C4-2B (cell line): ENCODE measurements at regions not wholly inside any gene's neighbourhood (a gene's known extent, or its start where the extent isn't known, plus 50 kb on each side); places are given as distances from the start of the nearest gene placed in this dataset.

ENCODE experiments used
- H3K27ac ChIP-seq: fragments of 450-650 bp; 2 replicates; pipeline ENCODE4 v1.5.1; 2017
- ZFX ChIP-seq: fragments of 450-650 bp; IDR thresholded peaks from 2 replicates; pipeline ENCODE4 v1.6.1; 2017
- TF ChIP-seq, protein P1 (sequence below): fragments of 450-650 bp; conservative IDR thresholded peaks from 2 replicates; pipeline ENCODE4 v1.5.1; 2017; ENCODE audit warnings: mild to moderate bottlenecking

DNA sequence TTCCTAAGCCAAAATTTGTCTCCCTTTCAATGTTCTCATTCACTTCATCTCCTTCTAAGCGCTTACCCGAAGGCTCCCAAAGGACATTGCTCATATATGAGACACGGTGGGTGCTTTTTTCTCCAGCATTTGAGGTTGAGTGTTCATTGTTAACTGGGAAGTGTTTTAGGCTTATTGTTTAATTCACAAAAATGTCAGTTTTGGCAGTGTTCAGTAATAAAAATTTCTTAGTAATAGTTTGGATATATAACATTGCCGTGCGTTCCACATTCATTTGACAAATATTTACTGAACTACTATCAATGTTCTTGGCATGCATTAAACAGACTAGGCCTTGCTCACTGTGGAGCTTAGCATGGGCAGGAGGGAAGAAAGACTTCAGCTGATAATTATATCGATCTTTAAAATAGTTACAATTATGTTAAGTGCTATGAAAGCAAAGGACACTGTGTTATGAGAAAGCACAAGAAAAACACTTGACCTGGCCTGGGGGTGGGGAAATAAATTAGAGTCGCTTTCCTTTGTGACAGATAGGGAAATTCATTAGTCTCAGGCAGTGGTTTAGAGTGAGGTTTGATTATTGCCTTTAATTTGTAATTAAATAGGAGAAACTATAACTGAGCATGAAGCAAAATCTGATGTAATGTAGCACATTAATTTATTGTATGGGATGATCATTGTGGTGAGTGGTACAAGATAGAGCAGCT, 82.2 kb upstream of the DOCK10 start:
- TF ChIP-seq, protein P1, sequence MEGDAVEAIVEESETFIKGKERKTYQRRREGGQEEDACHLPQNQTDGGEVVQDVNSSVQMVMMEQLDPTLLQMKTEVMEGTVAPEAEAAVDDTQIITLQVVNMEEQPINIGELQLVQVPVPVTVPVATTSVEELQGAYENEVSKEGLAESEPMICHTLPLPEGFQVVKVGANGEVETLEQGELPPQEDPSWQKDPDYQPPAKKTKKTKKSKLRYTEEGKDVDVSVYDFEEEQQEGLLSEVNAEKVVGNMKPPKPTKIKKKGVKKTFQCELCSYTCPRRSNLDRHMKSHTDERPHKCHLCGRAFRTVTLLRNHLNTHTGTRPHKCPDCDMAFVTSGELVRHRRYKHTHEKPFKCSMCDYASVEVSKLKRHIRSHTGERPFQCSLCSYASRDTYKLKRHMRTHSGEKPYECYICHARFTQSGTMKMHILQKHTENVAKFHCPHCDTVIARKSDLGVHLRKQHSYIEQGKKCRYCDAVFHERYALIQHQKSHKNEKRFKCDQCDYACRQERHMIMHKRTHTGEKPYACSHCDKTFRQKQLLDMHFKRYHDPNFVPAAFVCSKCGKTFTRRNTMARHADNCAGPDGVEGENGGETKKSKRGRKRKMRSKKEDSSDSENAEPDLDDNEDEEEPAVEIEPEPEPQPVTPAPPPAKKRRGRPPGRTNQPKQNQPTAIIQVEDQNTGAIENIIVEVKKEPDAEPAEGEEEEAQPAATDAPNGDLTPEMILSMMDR = no peak
- no peak for TF ChIP-seq ZFX
- no peak overlapping the region for H3K27ac ChIP-seq

- no peak overlapping the region for H3K27ac ChIP-seq
- TF ChIP-seq ZFX = no peak
- TF ChIP-seq, protein P1 = peak; percentile 44
Observed at GRCh38 chr2:225122583-225123486, 80.6 kb upstream of the DOCK10 start.

- TF ChIP-seq ZFX = no peak
- TF ChIP-seq, protein P1 = no peak
- H3K27ac ChIP-seq = no peak overlapping the region
Observed at GRCh38 chr2:225122007-225122406, 79.7 kb upstream of the DOCK10 start.

DNA sequence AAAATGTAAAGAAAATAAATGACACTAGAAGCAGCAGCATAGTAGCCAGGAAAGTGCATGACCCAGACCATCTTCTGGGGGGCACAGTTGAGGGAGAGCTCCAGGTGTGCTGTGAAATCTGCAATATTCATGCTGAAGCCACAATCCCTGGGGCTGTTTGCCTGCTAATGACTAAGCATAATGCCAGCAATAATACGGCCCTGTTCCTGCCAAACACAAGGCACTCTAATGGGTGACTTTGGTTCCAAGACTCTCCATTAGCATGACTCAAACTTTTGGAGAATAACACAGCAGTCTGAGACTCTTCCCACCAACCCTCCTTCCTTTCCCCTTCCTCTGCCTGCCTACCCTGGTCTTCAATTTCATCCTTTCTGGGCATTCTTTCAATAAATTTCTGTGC, 77.9 kb upstream of the DOCK10 start:
- H3K27ac ChIP-seq = no peak overlapping the region
- TF ChIP-seq ZFX = no peak
- TF ChIP-seq, protein P1 = no peak

GRCh38 chr2:225117051-225117716, 74.9 kb upstream of the DOCK10 start:
- TF ChIP-seq, protein P1 = no peak
- TF ChIP-seq ZFX = no peak
- H3K27ac ChIP-seq = no peak overlapping the region

GRCh38 chr2:225114786-225115323, 72.6 kb upstream of the DOCK10 start:
- no peak for TF ChIP-seq ZFX
- TF ChIP-seq, protein P1 = no peak
- no peak overlapping the region for H3K27ac ChIP-seq
